T-helper 2 cell treated with Interferon-gamma antibody and Interleukin-4, amounts not matched to agents 5 μg/mL and 100 μg/mL, for 36 hours (primary cell): ENCODE measurements at regions not wholly inside any gene's neighbourhood (a gene's known extent, or its start where the extent isn't known, plus 50 kb on each side); places are given as distances from the start of the nearest gene placed in this dataset.

Source experiments
- DNase-seq: peaks from one replicate; pipeline ENCODE4 v3.0.0; 2021; ENCODE audit warnings: low spot score
- H3K27ac Mint-ChIP-seq: one replicate; pipeline ENCODE4 v1.8.0; 2021; ENCODE audit warnings: mild to moderate bottlenecking, mixed read lengths
- H3K27me3 Mint-ChIP-seq: one replicate; pipeline ENCODE4 v1.8.0; 2021; ENCODE audit warnings: low read depth, mixed read lengths
- H3K36me3 Mint-ChIP-seq: one replicate; pipeline ENCODE4 v1.8.0; 2021; ENCODE audit warnings: low read depth, mixed read lengths
- H3K4me1 Mint-ChIP-seq: one replicate; pipeline ENCODE4 v1.8.0; 2021; ENCODE audit warnings: low read depth, mixed read lengths
- H3K4me3 Mint-ChIP-seq: one replicate; pipeline ENCODE4 v1.8.0; 2022; ENCODE audit warnings: mild to moderate bottlenecking, moderate library complexity, mixed read lengths
- H3K9me3 Mint-ChIP-seq: one replicate; pipeline ENCODE4 v1.8.0; 2021; ENCODE audit warnings: mixed read lengths

DNA sequence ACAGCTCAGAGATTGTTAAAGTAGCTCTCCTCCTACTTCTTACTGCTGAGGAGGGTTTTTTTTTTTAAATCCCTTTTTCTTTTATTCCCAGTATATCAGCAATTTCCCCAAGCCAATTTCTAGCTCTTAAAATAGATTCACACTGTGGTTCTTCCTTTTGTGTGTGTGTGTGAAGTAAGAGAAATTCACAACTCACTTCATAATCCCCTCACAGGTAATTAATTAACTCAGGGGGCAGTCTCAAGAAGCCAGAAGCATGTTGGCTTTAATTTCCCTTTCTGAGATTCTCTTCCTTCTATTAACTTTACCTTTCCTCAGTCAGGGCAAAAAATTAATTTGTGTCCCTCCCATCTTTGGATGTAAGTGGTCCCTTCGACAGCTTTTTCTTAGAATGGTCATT is 71.0 kb upstream of the HMHB1 start:
- no peaks in the 10 kb centered on the region for H3K36me3 Mint-ChIP-seq
- DNase-seq, result no peak
- H3K4me1 Mint-ChIP-seq, result peaks cover 17% of the 10 kb centered on the region
- no peaks in the 10 kb centered on the region for H3K27me3 Mint-ChIP-seq
- no peak overlapping the region for H3K27ac Mint-ChIP-seq
- no peak overlapping the region for H3K4me3 Mint-ChIP-seq
- H3K9me3 Mint-ChIP-seq, result peaks cover under 1% of the 10 kb centered on the region

DNA sequence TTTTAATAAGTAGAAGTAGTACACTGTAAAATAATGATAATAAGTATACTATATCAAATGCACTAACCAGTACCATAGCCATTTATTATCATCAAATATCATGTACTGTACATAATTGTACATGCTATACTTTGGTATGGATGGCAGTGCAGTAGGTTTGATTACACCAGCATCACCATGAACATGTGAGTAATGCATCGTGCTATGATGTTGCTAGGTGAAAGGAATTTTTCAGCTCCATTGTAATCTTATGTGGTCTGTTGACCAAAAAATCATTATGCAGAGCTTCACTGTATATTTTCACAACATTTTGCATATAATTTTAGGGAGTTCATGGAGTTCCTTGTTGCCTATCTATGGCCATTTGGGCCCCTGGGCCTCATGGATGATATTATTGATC is 72.2 kb upstream of the HMHB1 start:
- no peaks in the 10 kb centered on the region for H3K36me3 Mint-ChIP-seq
- H3K9me3 Mint-ChIP-seq, result no peaks in the 10 kb centered on the region
- peaks cover 17% of the 10 kb centered on the region for H3K4me1 Mint-ChIP-seq
- no peak overlapping the region for H3K27ac Mint-ChIP-seq
- no peak overlapping the region for H3K4me3 Mint-ChIP-seq
- no peak for DNase-seq
- no peaks in the 10 kb centered on the region for H3K27me3 Mint-ChIP-seq

DNA sequence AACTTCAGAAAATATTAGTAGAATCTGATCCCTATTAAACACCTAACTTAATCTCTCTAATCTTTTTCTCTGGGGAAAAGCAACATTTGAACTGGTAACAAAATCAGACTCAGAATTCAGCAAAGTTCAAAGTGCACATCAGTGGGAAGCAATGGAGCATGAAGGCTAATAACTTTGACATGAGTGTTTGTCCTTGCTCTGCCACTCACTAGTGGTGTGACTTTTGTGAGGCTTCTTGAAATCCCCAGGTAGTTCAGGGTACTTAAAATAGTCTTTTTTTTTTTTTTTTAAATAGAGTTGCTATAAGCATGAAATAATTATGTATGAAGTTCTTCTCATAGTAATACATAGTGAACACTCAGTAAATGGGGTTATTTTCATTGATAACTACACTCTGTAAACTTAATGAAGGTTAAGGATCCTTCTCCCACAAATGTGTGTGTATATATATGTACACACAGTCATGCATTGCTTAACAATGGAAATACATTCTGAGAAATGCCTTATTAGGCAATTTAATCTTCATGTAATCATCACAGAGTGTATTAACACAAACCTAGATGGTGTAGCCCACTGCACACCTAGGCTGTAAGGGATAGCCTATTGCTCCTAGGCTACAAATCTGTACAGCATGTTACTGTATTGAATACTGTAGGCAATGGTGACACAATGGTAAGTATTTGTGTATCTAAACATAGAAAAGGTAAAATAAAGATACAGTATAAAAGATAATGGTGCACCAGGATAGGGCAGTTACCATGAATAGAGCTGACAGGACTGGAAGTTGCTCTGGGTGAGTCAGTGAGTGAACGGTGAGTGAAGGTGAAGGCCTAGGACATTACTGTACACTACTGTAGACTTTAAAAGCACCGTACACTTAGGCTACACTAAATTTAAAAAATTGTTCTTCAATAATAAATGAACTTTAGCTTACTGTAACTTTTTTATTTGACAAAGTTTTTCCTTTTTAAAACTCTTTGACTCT is 73.3 kb upstream of the HMHB1 start:
- Mint-ChIP-seq H3K4me1 (peaks cover 17% of the 10 kb centered on the region), H3K36me3 (no peaks in the 10 kb centered on the region), H3K4me3 (no peak overlapping the region), H3K9me3 (no peaks in the 10 kb centered on the region), H3K27ac (no peak overlapping the region), H3K27me3 (no peaks in the 10 kb centered on the region)
- no peak for DNase-seq

DNA sequence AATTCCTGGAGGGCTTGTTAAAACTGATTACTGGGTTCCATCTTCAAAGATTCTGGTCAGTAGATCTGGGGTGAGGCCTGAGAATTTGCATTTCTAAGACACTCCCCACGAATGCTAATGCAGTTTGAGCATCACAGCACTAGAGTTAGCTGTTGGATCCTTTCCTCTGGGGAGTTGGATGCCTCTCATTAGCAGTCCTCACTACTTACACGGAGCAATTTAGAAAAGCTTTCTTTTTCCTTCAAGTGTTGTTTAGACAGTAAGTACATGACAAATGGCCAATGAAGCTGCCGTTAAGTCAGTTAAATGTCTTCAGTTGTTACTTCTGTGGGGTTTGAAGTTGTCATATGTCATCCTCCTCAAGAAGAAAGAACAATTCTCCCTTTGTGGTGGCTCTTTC is 74.9 kb upstream of the HMHB1 start:
- no peak overlapping the region for H3K27ac Mint-ChIP-seq
- H3K4me1 Mint-ChIP-seq, result peaks cover 8% of the 10 kb centered on the region
- no peak for DNase-seq

DNA sequence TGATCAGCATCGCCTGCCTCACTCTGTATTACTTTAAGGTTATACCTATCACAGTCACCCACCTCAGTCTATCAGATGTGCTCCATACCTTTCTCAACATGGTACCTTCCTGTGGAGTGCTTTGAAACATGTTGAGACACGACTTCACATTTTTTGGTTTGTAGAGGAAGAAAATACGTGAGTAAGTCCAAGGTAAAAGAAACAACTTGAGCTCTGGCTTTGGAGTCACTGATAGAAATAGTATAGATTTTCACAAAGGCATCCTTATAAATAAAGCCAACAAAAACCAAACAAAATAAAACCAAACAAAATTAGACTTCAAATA is 77.5 kb upstream of the HMHB1 start:
- H3K4me3 Mint-ChIP-seq, result no peak overlapping the region
- H3K4me1 Mint-ChIP-seq, result no peaks in the 10 kb centered on the region
- H3K27me3 Mint-ChIP-seq, result peaks cover 4% of the 10 kb centered on the region

More for the DNA sequence above, 74.9 kb upstream of the HMHB1 start:
- Mint-ChIP-seq H3K9me3 (no peaks in the 10 kb centered on the region), H3K4me3 (no peak overlapping the region), H3K27me3 (no peaks in the 10 kb centered on the region), H3K36me3 (no peaks in the 10 kb centered on the region)

DNA sequence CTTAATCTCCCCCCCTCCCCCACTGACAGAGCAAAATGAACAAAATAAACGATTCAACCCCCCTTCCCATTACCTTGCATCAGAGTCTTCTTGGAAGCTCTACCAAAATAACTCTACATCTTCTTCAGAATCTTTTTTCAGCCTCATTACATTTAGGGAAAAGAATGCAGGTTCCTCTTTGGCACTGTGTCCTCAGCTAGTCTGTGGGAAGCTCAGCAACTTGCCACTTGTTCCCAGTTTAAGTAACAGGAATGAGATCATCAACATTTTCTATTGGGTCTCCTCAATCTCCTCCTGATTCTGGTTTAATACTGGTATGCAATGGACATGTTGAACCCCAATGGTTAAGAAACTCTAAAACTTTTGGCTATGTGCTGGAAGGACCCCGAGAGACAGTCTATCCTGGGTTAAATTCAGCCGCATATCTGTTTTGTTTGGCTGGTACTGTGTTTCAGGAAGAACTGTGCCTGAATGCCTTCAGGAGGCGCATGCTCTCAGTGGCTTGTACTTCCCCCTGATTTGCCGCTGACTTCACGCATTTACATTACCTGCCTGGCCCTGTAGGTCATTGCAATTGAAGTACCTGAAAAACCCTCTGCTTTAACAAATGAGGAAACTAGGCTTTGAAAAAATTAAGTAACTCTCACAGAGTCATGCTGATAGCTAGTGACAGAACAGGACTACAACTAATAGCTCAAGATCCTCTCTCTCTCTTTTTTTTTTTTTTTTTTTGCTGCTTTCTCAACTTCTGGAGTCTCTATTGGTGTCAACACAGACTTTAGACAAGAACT is 78.1 kb upstream of the HMHB1 start:
- no peak for DNase-seq
- peaks cover 6% of the 10 kb centered on the region for H3K9me3 Mint-ChIP-seq
- peaks cover 5% of the 10 kb centered on the region for H3K27me3 Mint-ChIP-seq
- H3K4me3 Mint-ChIP-seq, result no peak overlapping the region
- no peaks in the 10 kb centered on the region for H3K36me3 Mint-ChIP-seq
- H3K27ac Mint-ChIP-seq, result no peak overlapping the region
- H3K4me1 Mint-ChIP-seq, result no peaks in the 10 kb centered on the region

More for the DNA sequence above, 77.5 kb upstream of the HMHB1 start:
- Mint-ChIP-seq H3K27ac (no peak overlapping the region), H3K9me3 (peaks cover 6% of the 10 kb centered on the region), H3K36me3 (no peaks in the 10 kb centered on the region)
- DNase-seq, result no peak

DNA sequence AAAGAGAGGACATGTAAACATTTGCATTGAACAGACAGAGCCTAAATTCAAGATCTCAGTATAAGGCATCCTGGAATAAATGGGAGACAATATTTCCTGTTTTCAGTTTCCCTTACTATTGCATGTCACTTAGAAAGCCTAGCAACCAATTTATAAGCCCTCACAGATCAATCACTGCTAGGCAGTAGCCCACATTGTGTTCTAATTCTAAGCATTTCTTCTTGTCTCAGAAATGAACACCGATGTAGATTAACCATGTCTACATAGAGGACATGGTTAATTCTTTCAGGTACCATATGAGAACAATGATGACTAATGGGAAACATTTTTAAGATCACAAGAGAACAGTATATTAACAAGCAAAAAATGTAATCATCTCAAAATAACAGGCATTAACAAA is 79.6 kb upstream of the HMHB1 start:
- H3K27ac Mint-ChIP-seq, result no peak overlapping the region
- peaks cover 5% of the 10 kb centered on the region for H3K27me3 Mint-ChIP-seq
- no peaks in the 10 kb centered on the region for H3K36me3 Mint-ChIP-seq
- no peak overlapping the region for H3K4me3 Mint-ChIP-seq
- H3K9me3 Mint-ChIP-seq, result peaks cover 6% of the 10 kb centered on the region
- no peak for DNase-seq
- no peaks in the 10 kb centered on the region for H3K4me1 Mint-ChIP-seq

DNA sequence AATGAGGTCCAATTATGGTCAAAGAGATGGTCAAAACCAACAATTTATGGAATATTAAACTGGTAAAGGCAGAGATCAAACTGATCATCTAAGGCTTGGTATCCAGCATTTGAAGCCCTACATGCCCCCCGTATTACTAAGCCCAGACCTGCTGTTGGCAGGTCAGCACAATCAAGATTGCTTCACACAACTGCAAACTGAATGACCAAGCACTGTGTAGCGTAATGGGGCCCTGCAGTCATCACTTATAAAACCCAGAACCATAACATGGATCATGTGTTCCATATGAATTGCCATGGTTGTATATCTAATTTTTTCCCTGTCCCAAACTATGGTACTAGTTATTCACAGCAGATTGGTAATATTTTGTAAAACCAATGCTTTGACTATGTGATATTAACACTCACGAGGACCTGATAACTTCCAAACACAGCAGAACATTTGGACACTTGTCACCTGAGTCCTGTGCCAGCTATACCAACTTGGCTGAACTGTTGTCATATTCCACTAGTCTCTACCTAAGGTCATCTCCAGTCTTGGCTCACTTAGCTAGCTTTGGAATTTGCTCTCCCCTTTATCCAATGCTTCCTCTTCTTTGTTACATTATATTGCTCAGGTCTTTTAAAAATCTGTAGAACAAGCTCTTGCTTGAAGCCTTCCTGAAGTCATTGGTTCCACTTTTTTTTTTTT is 81.7 kb upstream of the HMHB1 start:
- H3K27ac Mint-ChIP-seq, result no peak overlapping the region

DNA sequence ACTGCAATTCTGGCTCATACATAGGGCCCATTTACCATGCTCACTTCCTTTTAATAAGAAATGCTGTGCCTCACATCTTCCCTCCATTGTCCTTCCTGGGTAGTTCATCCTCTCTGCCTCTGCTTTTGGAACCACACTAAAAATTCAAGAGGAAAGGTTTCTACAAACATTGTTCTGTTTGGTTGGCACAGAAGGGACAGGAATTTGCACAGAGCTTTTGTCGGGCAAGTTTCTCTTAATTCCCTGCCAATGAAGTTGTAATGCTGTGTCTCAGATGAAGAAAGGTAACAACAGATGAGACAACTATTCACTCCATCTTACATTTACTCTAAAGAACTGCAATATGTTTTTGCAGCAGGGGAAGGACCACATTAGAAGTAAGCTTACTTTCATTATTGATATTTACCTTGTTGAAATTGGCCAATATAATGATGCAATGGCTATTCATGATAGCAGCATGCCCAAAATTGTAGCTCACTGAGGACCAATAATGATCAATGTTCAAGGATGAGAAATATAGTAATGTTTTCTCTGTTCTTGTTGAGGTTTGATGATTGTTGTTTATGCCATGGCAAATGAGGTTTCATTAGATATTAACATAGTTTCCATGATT is 82.5 kb upstream of the HMHB1 start:
- Mint-ChIP-seq H3K4me3 (no peak overlapping the region), H3K4me1 (no peaks in the 10 kb centered on the region), H3K27me3 (peaks cover 5% of the 10 kb centered on the region), H3K27ac (no peak overlapping the region), H3K9me3 (peaks cover 13% of the 10 kb centered on the region), H3K36me3 (peaks cover 5% of the 10 kb centered on the region)
- no peak for DNase-seq

More for the DNA sequence above, 81.7 kb upstream of the HMHB1 start:
- DNase-seq, result no peak
- Mint-ChIP-seq H3K4me3 (no peak overlapping the region), H3K4me1 (no peaks in the 10 kb centered on the region), H3K27me3 (peaks cover 5% of the 10 kb centered on the region), H3K9me3 (peaks cover 6% of the 10 kb centered on the region), H3K36me3 (no peaks in the 10 kb centered on the region)

DNA sequence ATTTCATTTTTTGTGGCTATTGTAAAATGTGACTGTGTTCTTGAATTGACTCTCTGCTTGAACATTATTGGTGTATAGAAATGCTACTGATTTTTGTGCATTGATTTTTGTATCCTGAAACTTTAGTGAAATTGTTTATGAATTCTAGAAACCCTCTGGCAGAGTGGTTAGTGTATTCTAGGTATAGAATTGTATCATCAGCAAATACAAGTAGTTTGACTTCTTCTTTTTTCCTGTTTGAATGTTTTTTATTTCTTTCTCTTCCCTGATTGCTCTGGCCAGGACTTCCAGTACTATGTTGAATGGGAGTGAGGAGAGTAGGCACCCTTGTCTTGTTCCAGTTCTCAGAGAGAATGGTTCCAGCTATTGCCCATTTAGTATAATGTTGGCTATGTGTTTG is 88.8 kb upstream of the HMHB1 start:
- no peak for DNase-seq
- Mint-ChIP-seq H3K27me3 (no peaks in the 10 kb centered on the region), H3K4me3 (no peak overlapping the region), H3K4me1 (no peaks in the 10 kb centered on the region), H3K36me3 (peaks cover 10% of the 10 kb centered on the region), H3K9me3 (peaks cover 25% of the 10 kb centered on the region), H3K27ac (no peak overlapping the region)

DNA sequence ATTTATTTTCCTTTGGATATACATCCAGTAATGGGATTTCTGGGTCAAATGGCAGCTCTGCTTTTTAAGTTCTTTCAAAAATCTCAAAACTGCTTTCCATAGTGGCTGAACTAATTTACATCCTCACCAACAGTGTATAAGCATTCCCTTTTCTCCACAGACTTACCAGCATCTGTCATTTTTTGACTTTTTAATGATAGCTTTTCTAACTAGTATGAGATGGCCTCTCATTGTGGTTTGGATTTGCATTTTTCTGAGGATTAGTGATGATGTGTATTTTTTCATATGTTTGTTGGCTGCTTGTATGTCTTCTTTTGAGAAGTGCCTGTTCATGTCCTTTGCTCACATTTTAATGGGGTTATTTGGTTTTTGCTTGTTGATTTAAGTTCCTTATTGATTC is 90.0 kb upstream of the HMHB1 start:
- H3K36me3 Mint-ChIP-seq, result peaks cover 10% of the 10 kb centered on the region
- H3K27me3 Mint-ChIP-seq, result no peaks in the 10 kb centered on the region

DNA sequence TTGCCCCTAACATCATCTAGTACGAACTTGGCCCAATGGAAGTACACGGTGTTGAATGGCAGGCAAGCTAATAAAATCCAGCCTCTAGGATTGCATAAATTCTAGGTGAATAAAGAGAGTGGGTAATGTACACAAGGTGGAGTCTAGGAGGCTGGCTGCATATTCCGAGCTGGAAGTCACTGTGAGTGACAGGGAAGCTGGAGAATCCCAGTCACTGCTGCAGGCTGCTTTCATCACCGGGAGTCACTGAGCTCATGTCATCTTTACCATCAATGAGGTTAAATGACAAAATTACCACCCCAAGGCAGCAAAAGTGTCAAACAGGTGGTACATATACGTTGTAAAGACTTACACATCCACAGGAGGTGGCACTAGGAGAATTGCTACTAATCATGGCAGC is 91.3 kb upstream of the HMHB1 start:
- Mint-ChIP-seq H3K27ac (no peak overlapping the region), H3K9me3 (peaks cover 25% of the 10 kb centered on the region), H3K4me3 (no peak overlapping the region), H3K36me3 (peaks cover 10% of the 10 kb centered on the region), H3K27me3 (no peaks in the 10 kb centered on the region), H3K4me1 (peaks cover 1% of the 10 kb centered on the region)
- DNase-seq, result no peak

More for the DNA sequence above, 90.0 kb upstream of the HMHB1 start:
- no peak overlapping the region for H3K4me3 Mint-ChIP-seq
- H3K27ac Mint-ChIP-seq, result no peak overlapping the region
- DNase-seq, result no peak
- H3K9me3 Mint-ChIP-seq, result peaks cover 25% of the 10 kb centered on the region
- peaks cover 1% of the 10 kb centered on the region for H3K4me1 Mint-ChIP-seq

DNA sequence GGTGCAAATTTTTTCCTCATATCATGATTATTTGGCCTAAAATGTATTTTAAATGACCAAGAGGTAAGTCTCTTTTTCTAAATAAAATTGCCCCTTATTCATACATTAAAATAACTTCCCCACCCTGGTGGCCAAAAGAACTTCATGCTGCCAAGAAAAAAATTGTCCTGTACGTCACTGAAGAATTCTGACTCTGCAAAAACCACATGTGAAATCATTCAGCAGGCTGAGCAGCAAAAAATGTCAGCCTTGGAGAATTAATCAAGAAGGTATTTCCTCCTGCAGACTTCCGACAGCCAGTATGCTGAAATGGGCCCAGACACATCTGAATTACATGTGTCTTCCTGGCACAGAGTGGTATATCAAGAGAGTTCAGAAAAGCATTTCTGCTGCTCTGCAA is 94.6 kb upstream of the HMHB1 start:
- no peaks in the 10 kb centered on the region for H3K36me3 Mint-ChIP-seq
- H3K27ac Mint-ChIP-seq, result no peak overlapping the region
- H3K4me1 Mint-ChIP-seq, result peaks cover 1% of the 10 kb centered on the region
- peaks cover 4% of the 10 kb centered on the region for H3K9me3 Mint-ChIP-seq
- no peak for DNase-seq
- H3K4me3 Mint-ChIP-seq, result no peak overlapping the region
- no peaks in the 10 kb centered on the region for H3K27me3 Mint-ChIP-seq
